Suprapubic skin (tissue), 4 donors: ENCODE measurements at regions not wholly inside any gene's neighbourhood (a gene's known extent, or its start where the extent isn't known, plus 50 kb on each side); places are given as distances from the start of the nearest gene placed in this dataset.

ENCODE experiments used
- CTCF ChIP-seq, 2 donors: fragments of 200-600 bp in 1 of 2; fragments of 450-650 bp in 1 of 2; sonication (generic) in 1 of 2; IDR thresholded peaks; one replicate each; pipeline ENCODE4 v1.5.1; 2016 to 2019; ENCODE audit warnings: antibody characterized with exemption in 2 of 2, mild to moderate bottlenecking in 1 of 2, moderate library complexity in 1 of 2
- EP300 ChIP-seq: sonication (generic); formaldehyde crosslinking; IDR thresholded peaks from one replicate; pipeline ENCODE4 v1.6.1; 2017; ENCODE audit warnings: antibody characterized with exemption
- POLR2A ChIP-seq, 2 donors: fragments of 450-650 bp; IDR thresholded peaks; one replicate each; pipeline ENCODE4 v1.6.1; 2017; ENCODE audit warnings: antibody characterized with exemption in 2 of 2, mild to moderate bottlenecking in 2 of 2, moderate library complexity in 2 of 2
- POLR2AphosphoS5 ChIP-seq, 3 donors: sonication (generic); formaldehyde crosslinking; IDR thresholded peaks; one replicate each; pipeline ENCODE4 v1.6.1; 2017; ENCODE audit warnings: antibody characterized with exemption in 3 of 3

- no peak for TF ChIP-seq CTCF (IDR thresholded peaks at IDR 0.05)
- TF ChIP-seq POLR2A (IDR thresholded peaks at IDR 0.05), result no peak
- TF ChIP-seq POLR2AphosphoS5 (IDR thresholded peaks at IDR 0.05), result no peak
- no peak for TF ChIP-seq EP300
Observed at GRCh38 chr5:109929376-109929775, 239.6 kb downstream of the MAN2A1 start.
